SK-N-SH (cell line): ENCODE measurements at regions not wholly inside any gene's neighbourhood (a gene's known extent, or its start where the extent isn't known, plus 50 kb on each side); places are given as distances from the start of the nearest gene placed in this dataset.

Experiments
- CTCF ChIA-PET: fragments of 300-600, 350-600 bp; formaldehyde crosslinking; extraction: SDS; loops from one replicate; lab custom pipeline; 2021; lab: Yijun Ruan, JAX
- POLR2A ChIA-PET: fragments of 350-600 bp; sonication (Branson Sonifier 250); formaldehyde crosslinking; extraction: SDS; loops from one replicate; lab custom pipeline; 2020; ENCODE audit warnings: antibody characterized with exemption, inconsistent platforms; lab: Yijun Ruan, JAX
- DNase-seq: peaks from one replicate; pipeline ENCODE4 v3.0.0; 2012
- H2AFZ ChIP-seq: fragments of 200-600 bp; sonication (generic); 2 replicates; pipeline ENCODE4 v1.8.1; 2016; ENCODE audit warnings: antibody characterized with exemption, mild to moderate bottlenecking, low read depth
- H3F3A ChIP-seq: fragments of 200-600 bp; sonication (generic); replicated peaks from 2 replicates; pipeline ENCODE3; 2016; ENCODE audit warnings: antibody characterized with exemption, mild to moderate bottlenecking; ENCODE audit not compliant: insufficient read depth
- H3K27ac ChIP-seq, 2 experiments: fragments of 200-500 bp in 1 of 2; fragments of 200-600 bp in 1 of 2; sonication (Bioruptor generic) in 1 of 2; sonication (generic), shearing (Covaris generic) in 1 of 2; 2 replicates each; pipeline versions ENCODE4 v1.5.1 to v1.6.1; 2014 to 2016; ENCODE audit warnings: low read depth in 2 of 2, inconsistent platforms in 1 of 2, low read length in 1 of 2, mild to moderate bottlenecking in 1 of 2, mixed read lengths in 1 of 2
- H3K27me3 ChIP-seq: fragments of 200-600 bp; sonication (generic), shearing (Covaris generic); 2 replicates; pipeline ENCODE4 v1.6.1; 2016; ENCODE audit warnings: mixed run types; ENCODE audit not compliant: insufficient read depth
- H3K36me3 ChIP-seq, 2 experiments: fragments of 200-500 bp in 1 of 2; fragments of 200-600 bp in 1 of 2; sonication (Bioruptor generic) in 1 of 2; sonication (generic) in 1 of 2; replicated peaks in 1 of 2; 2 replicates each; pipeline versions ENCODE3 to v1.5.1; 2014 to 2016; ENCODE audit warnings: low read length in 1 of 2, mild to moderate bottlenecking in 1 of 2; ENCODE audit not compliant: insufficient read depth in 2 of 2, control insufficient read depth in 1 of 2
- H3K4me1 ChIP-seq, 2 experiments: fragments of 200-500 bp in 1 of 2; fragments of 200-600 bp in 1 of 2; sonication (Bioruptor generic) in 1 of 2; sonication (generic), shearing (Covaris generic) in 1 of 2; 2 replicates each; pipeline versions ENCODE4 v1.5.1 to v1.6.1; 2014 to 2016; ENCODE audit warnings: low read depth in 1 of 2, low read length in 1 of 2, mixed run types in 1 of 2; ENCODE audit not compliant: insufficient read depth in 2 of 2, control insufficient read depth in 1 of 2
- H3K4me2 ChIP-seq: fragments of 200-600 bp; sonication (generic), shearing (Covaris generic); 2 replicates; pipeline ENCODE4 v1.6.1; 2017; ENCODE audit warnings: mixed run types
- H3K4me3 ChIP-seq, 2 experiments: fragments of 200-500 bp in 1 of 2; fragments of 200-600 bp in 1 of 2; sonication (Bioruptor generic) in 1 of 2; sonication (generic), shearing (Covaris generic) in 1 of 2; 2 replicates each; pipeline versions ENCODE4 v1.5.1 to v1.8.1; 2014 to 2016; ENCODE audit warnings: low read depth in 2 of 2, inconsistent platforms in 1 of 2, low read length in 1 of 2, mild to moderate bottlenecking in 1 of 2, mixed read lengths in 1 of 2, moderate library complexity in 1 of 2
- H3K79me2 ChIP-seq: fragments of 200-600 bp; sonication (generic); 2 replicates; pipeline ENCODE4 v1.8.1; 2017; ENCODE audit warnings: mild to moderate bottlenecking; ENCODE audit not compliant: insufficient read depth
- H3K9ac ChIP-seq: fragments of 200-600 bp; sonication (generic); 2 replicates; pipeline ENCODE4 v1.6.1; 2017; ENCODE audit warnings: mixed run types
- H3K9me2 ChIP-seq: fragments of 200-600 bp; sonication (generic); 2 replicates; pipeline ENCODE4 v1.6.1; 2017; ENCODE audit warnings: mixed run types
- H3K9me3 ChIP-seq: fragments of 200-600 bp; sonication (generic); 2 replicates; pipeline ENCODE4 v1.6.1; 2017; ENCODE audit warnings: mixed run types, mild to moderate bottlenecking, moderate library complexity
- H4K20me1 ChIP-seq: fragments of 200-600 bp; sonication (generic); 2 replicates; pipeline ENCODE4 v1.6.1; 2017; ENCODE audit warnings: mild to moderate bottlenecking, mixed run types; ENCODE audit not compliant: insufficient read depth
- CHD2 ChIP-seq: fragments of 150-350 bp; IDR thresholded peaks from 2 replicates; pipeline ENCODE4 v1.6.1; 2018; ENCODE audit warnings: low read length; ENCODE audit not compliant: partially characterized antibody
- CTCF ChIP-seq: fragments of 200-600 bp; sonication (generic); IDR thresholded peaks from 2 replicates; pipeline ENCODE4 v1.6.1; 2017; ENCODE audit warnings: antibody characterized with exemption, mild to moderate bottlenecking, moderate library complexity
- EP300 ChIP-seq, 2 experiments: IDR thresholded peaks; 2 replicates each; pipeline versions ENCODE4 v1.4.0 to v1.6.1; 2012; ENCODE audit warnings: borderline replicate concordance in 1 of 2, low read depth in 1 of 2, low read length in 1 of 2
- EZH2phosphoT487 ChIP-seq: fragments of 200-600 bp; sonication (generic); IDR thresholded peaks from 2 replicates; pipeline ENCODE4 v1.6.1; 2017; ENCODE audit warnings: low read depth, mixed run types, mild to moderate bottlenecking, antibody characterized with exemption, moderate library complexity, borderline replicate concordance
- FOSL2 ChIP-seq: IDR thresholded peaks from 2 replicates; pipeline ENCODE4 v1.4.0; 2012; ENCODE audit warnings: low read depth, mild to moderate bottlenecking, moderate library complexity, borderline replicate concordance
- FOXM1 ChIP-seq: IDR thresholded peaks from 2 replicates; pipeline ENCODE4 v1.4.0; 2012; ENCODE audit warnings: low read depth, mild to moderate bottlenecking
- IRF3 ChIP-seq: fragments of 150-350 bp; IDR thresholded peaks from 2 replicates; pipeline ENCODE4 v1.6.1; 2016; ENCODE audit warnings: mild to moderate bottlenecking, low read depth, low read length
- JUND ChIP-seq: IDR thresholded peaks from 2 replicates; pipeline ENCODE4 v1.4.0; 2012
- MEF2A ChIP-seq: IDR thresholded peaks from 2 replicates; pipeline ENCODE4 v1.4.0; 2012; ENCODE audit warnings: low read depth, borderline replicate concordance
- MXI1 ChIP-seq: IDR thresholded peaks from 2 replicates; pipeline ENCODE4 v1.6.1; 2012; ENCODE audit warnings: mild to moderate bottlenecking, low read depth, low read length, improper control_type of control experiment
- NFIC ChIP-seq: IDR thresholded peaks from 2 replicates; pipeline ENCODE4 v1.4.0; 2012; ENCODE audit warnings: borderline replicate concordance
- NRF1 ChIP-seq: IDR thresholded peaks from 2 replicates; pipeline ENCODE4 v1.6.1; 2012; ENCODE audit warnings: low read depth, mild to moderate bottlenecking, low read length
- PBX3 ChIP-seq: IDR thresholded peaks from 2 replicates; pipeline ENCODE4; 2012
- RCOR1 ChIP-seq: fragments of 150-350 bp; IDR thresholded peaks from 2 replicates; pipeline ENCODE4 v1.6.1; 2017; ENCODE audit warnings: antibody characterized with exemption, low read length
- REST ChIP-seq: IDR thresholded peaks from 2 replicates; pipeline ENCODE4 v1.6.1; 2012; ENCODE audit warnings: mild to moderate bottlenecking, low read depth, low read length, moderate library complexity
- RFX5 ChIP-seq: IDR thresholded peaks from 2 replicates; pipeline ENCODE4 v1.6.1; 2012; ENCODE audit warnings: mild to moderate bottlenecking, improper control_type of control experiment, low read length
- RXRA ChIP-seq: IDR thresholded peaks from 2 replicates; pipeline ENCODE4 v1.4.0; 2012; ENCODE audit warnings: low read depth, mild to moderate bottlenecking, borderline replicate concordance
- SMC3 ChIP-seq: IDR thresholded peaks from 2 replicates; pipeline ENCODE4 v1.6.1; 2012; ENCODE audit warnings: low read depth, low read length, improper control_type of control experiment
- TCF12 ChIP-seq: IDR thresholded peaks from 2 replicates; pipeline ENCODE4 v1.4.0; 2012
- TEAD4 ChIP-seq: IDR thresholded peaks from 2 replicates; pipeline ENCODE4 v1.4.0; 2012; ENCODE audit warnings: mild to moderate bottlenecking, borderline replicate concordance; ENCODE audit not compliant: insufficient read depth
- YY1 ChIP-seq: IDR thresholded peaks from 2 replicates; pipeline ENCODE4 v1.4.0; 2012; ENCODE audit warnings: low read depth, mild to moderate bottlenecking
- WGBS: methylation state at CpG from one replicate; pipeline ENCODE4 v1.1.6; 2017; ENCODE audit warnings: low lambda C conversion rate; 5-methylcytosine and 5-hydroxymethylcytosine counted together
- TF ChIP-seq, protein P1 (sequence below): IDR thresholded peaks from 2 replicates; pipeline ENCODE4 v1.4.0; 2012; ENCODE audit warnings: low read depth, borderline replicate concordance

GRCh38 chr13:47039106-47039505 lies 142.3 kb upstream of the HTR2A start (continued):
- TF ChIP-seq TEAD4: no peak
- no peak for TF ChIP-seq REST
- TF ChIP-seq NFIC: peak; percentile 66; the same call in 1 of the 2 replicates
- TF ChIP-seq RFX5: no peak
- TF ChIP-seq CHD2: no peak
- peak; percentile 63; the same call in 1 of the 2 replicates for TF ChIP-seq FOSL2
- TF ChIP-seq YY1: no peak
- no peak for TF ChIP-seq IRF3
- no peak for TF ChIP-seq RXRA
- TF ChIP-seq RCOR1: no peak
- TF ChIP-seq NRF1: no peak

- ChIA-PET POLR2A (no interaction called here), CTCF (no interaction called here)
- H3K4me2 ChIP-seq: no peak overlapping the region
- H3K79me2 ChIP-seq: no peaks in the 10 kb centered on the region
- no peaks in the 10 kb centered on the region for H3K27me3 ChIP-seq
- no peak overlapping the region for H3K4me3 ChIP-seq
- H3K36me3 ChIP-seq: no peaks in the 10 kb centered on the region
- DNase-seq: no peak
- H2AFZ ChIP-seq: no peak overlapping the region
- H3K9me3 ChIP-seq: no peaks in the 10 kb centered on the region
- H4K20me1 ChIP-seq: no peaks in the 10 kb centered on the region
- peaks cover 18% of the 10 kb centered on the region for H3F3A ChIP-seq
- H3K27ac ChIP-seq: no peak overlapping the region
- no peak overlapping the region for H3K9ac ChIP-seq
- H3K9me2 ChIP-seq: no peaks in the 10 kb centered on the region
- H3K4me1 ChIP-seq: no peaks in the 10 kb centered on the region; a peak in 1 of 4 replicates
- 92% methylated on average over 1 of the region's 1 CpG for WGBS
- TF ChIP-seq YY1: no peak
- no peak for TF ChIP-seq PBX3
- no peak for TF ChIP-seq SMC3
- TF ChIP-seq NRF1: no peak
- TF ChIP-seq CTCF: no peak
- TF ChIP-seq EZH2phosphoT487: no peak
- no peak for TF ChIP-seq IRF3
- peak; percentile 27; the same call in 1 of the 2 replicates for TF ChIP-seq JUND
- no peak for TF ChIP-seq MXI1
- TF ChIP-seq MEF2A: no peak
- TF ChIP-seq TCF12: peak; percentile 32; the same call in 1 of the 2 replicates
- TF ChIP-seq, protein P1, sequence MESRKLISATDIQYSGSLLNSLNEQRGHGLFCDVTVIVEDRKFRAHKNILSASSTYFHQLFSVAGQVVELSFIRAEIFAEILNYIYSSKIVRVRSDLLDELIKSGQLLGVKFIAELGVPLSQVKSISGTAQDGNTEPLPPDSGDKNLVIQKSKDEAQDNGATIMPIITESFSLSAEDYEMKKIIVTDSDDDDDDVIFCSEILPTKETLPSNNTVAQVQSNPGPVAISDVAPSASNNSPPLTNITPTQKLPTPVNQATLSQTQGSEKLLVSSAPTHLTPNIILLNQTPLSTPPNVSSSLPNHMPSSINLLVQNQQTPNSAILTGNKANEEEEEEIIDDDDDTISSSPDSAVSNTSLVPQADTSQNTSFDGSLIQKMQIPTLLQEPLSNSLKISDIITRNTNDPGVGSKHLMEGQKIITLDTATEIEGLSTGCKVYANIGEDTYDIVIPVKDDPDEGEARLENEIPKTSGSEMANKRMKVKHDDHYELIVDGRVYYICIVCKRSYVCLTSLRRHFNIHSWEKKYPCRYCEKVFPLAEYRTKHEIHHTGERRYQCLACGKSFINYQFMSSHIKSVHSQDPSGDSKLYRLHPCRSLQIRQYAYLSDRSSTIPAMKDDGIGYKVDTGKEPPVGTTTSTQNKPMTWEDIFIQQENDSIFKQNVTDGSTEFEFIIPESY: no peak
- TF ChIP-seq EP300 (IDR thresholded peaks at IDR 0.05; ENCODE audit: borderline replicate concordance in 1 of 2, low read depth in 1 of 2, low read length in 1 of 2): no peak
- peak; percentile 41; the same call in 1 of the 2 replicates for TF ChIP-seq FOSL2
- no peak for TF ChIP-seq FOXM1
These were observed 141.3 kb upstream of the HTR2A start for GRCh38 chr13:47038188-47038587.
